Skeletal muscle tissue (tissue), 4 donors: ENCODE measurements at regions not wholly inside any gene's neighbourhood (a gene's known extent, or its start where the extent isn't known, plus 50 kb on each side); places are given as distances from the start of the nearest gene placed in this dataset. TPM values are rescaled to one million over a fixed set of nuclear protein-coding genes. Genes with fewer than 3 reads are reported as not detected.

ENCODE experiments used
- H3K27ac ChIP-seq: one replicate; pipeline ENCODE4 v1.7.0; 2013; ENCODE audit warnings: mild to moderate bottlenecking, low read depth, low read length, inconsistent platforms
- H3K27me3 ChIP-seq, 3 donors: one replicate each; pipeline ENCODE4 v1.7.0; 2013; ENCODE audit warnings: low read length in 3 of 3; ENCODE audit not compliant: control insufficient read depth in 3 of 3, insufficient read depth in 3 of 3
- H3K36me3 ChIP-seq, 3 donors: one replicate each; pipeline ENCODE4 v1.7.0; 2013; ENCODE audit warnings: low read length in 3 of 3; ENCODE audit not compliant: control insufficient read depth in 3 of 3, insufficient read depth in 3 of 3
- H3K4me1 ChIP-seq, 3 donors: one replicate each; pipeline ENCODE4 v1.7.0; 2013; ENCODE audit warnings: low read length in 3 of 3, mild to moderate bottlenecking in 3 of 3; ENCODE audit not compliant: control insufficient read depth in 3 of 3, insufficient read depth in 3 of 3
- H3K4me3 ChIP-seq, 3 donors: one replicate each; pipeline ENCODE4 v1.7.0; 2013; ENCODE audit warnings: low read length in 3 of 3
- H3K9ac ChIP-seq, 3 donors: one replicate each; pipeline ENCODE4 v1.7.0; 2013; ENCODE audit warnings: low read length in 3 of 3, mild to moderate bottlenecking in 3 of 3, moderate library complexity in 2 of 3, low read depth in 1 of 3
- H3K9me3 ChIP-seq, 3 donors: one replicate each; pipeline ENCODE4 v1.7.0; 2013; ENCODE audit warnings: low read length in 3 of 3; ENCODE audit not compliant: control insufficient read depth in 3 of 3
- small RNA-seq: library from RNA; depleted of rRNA; stranded (forward); fragments of <200 nt; gene quantifications from one replicate; pipeline ENCODE3, GENCODE V24; 2014
- donor health status: Osteomylitis.

DNA sequence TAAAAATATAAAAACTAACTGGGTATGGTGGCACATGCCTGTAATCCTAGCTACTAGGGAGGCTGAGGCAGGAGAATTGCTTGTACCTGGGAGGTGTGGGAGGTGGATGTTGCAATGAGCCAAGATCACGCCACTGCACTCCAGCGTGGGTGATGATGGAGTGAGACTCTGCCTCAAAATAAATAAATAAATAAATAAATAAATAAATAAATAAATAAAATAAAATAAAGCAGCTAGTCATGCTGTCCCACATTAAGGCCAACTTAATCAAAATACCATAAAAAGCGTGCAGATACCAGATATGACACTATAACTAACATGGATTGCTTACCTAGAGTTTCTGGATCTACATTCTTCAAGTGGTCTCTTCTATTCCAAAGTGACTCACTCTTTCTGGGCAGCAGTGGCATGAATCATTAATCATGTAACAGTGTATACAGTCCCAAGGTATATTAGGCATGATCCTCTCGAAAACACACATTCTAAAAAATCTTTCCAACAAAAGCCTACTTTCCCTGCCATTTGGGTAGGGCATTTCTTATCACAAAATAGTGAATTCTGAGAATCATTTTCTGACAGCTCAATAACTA, 187.1 kb downstream of the ELAVL2 start:
- H3K27ac ChIP-seq = no peak overlapping the region

More for the DNA sequence above, 187.1 kb downstream of the ELAVL2 start:
- no peak overlapping the region for H3K9ac ChIP-seq
- H3K4me1 ChIP-seq = no peaks in the 10 kb centered on the region
- no peaks in the 10 kb centered on the region for H3K36me3 ChIP-seq
- H3K27me3 ChIP-seq = no peaks in the 10 kb centered on the region
- no peaks in the 10 kb centered on the region for H3K9me3 ChIP-seq
- no peak overlapping the region for H3K4me3 ChIP-seq

Small RNAs in the stretch of these regions (small RNA-seq; reads per million reads assigned to genes)
- not detected for gene SUMO2P2
